ENCODE measurements at regions not wholly inside any gene's neighbourhood (a gene's known extent, or its start where the extent isn't known, plus 50 kb on each side); places are given as distances from the start of the nearest gene placed in this dataset.

DNA sequence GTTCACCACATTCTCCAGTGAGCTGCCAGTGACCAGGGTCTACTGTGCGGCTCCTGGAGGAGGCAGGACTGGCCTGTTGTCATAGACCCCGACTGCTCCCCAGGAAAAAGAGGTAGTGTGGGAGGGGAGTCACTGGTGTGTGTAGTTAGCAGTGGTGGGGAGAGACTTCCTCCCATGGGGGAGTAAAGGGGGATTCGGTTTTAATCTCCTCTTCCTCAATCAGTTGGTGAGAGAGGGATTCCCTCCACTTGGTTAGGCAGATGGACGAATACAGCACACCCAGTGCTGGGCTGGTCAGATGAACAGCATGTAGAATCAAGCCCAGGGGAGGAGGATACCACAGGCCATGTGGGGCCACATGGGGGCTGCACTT is 207.6 kb upstream of the S1PR3 start:
- Histone ChIP-seq H3K9me3 (ENCODE audit: control insufficient read depth, insufficient read depth, low read depth, low read length) (no peaks in the 10 kb centered on the region), H3K4me1 (ENCODE audit: control insufficient read depth, insufficient read depth, low read length) (no peaks in the 10 kb centered on the region), H3K27ac (ENCODE audit: low read length) (no peak overlapping the region), H3K4me3 (ENCODE audit: low read depth in 2 of 2, low read length in 2 of 2) (no peak overlapping the region), H3K36me3 (ENCODE audit: control insufficient read depth, insufficient read depth, low read length) (no peaks in the 10 kb centered on the region), H3K27me3 (ENCODE audit: control insufficient read depth, insufficient read depth, low read length) (no peaks in the 10 kb centered on the region)
- POLR2A ChIA-PET, result no interaction called here
- intact Hi-C loops (cut with micrococcal nuclease; ENCODE audit: unreplicated experiment) (no loop called here), in situ Hi-C loops (cut with HindIII; ENCODE audit: low pct_unique_long_range_greater_than_20kb, low sequenced_read_pairs) (no loop called here)
- BruUV-seq (replicated peaks), result no TSS peak
- ATAC-seq, result no peak
- TF ChIP-seq, protein P1, sequence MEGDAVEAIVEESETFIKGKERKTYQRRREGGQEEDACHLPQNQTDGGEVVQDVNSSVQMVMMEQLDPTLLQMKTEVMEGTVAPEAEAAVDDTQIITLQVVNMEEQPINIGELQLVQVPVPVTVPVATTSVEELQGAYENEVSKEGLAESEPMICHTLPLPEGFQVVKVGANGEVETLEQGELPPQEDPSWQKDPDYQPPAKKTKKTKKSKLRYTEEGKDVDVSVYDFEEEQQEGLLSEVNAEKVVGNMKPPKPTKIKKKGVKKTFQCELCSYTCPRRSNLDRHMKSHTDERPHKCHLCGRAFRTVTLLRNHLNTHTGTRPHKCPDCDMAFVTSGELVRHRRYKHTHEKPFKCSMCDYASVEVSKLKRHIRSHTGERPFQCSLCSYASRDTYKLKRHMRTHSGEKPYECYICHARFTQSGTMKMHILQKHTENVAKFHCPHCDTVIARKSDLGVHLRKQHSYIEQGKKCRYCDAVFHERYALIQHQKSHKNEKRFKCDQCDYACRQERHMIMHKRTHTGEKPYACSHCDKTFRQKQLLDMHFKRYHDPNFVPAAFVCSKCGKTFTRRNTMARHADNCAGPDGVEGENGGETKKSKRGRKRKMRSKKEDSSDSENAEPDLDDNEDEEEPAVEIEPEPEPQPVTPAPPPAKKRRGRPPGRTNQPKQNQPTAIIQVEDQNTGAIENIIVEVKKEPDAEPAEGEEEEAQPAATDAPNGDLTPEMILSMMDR (IDR thresholded peaks at IDR 0.05), result no peak
- TF ChIP-seq TCF7L2 (IDR thresholded peaks at IDR 0.05; ENCODE audit: low read depth, low read length), result no peak
- no peak for TF ChIP-seq POLR2AphosphoS5 (IDR thresholded peaks at IDR 0.05; ENCODE audit: low read depth, low read length)
- CTCF ChIA-PET, result no interaction called here
- no peak for DNase-seq (ENCODE audit: low read depth, low spot score)

DNA sequence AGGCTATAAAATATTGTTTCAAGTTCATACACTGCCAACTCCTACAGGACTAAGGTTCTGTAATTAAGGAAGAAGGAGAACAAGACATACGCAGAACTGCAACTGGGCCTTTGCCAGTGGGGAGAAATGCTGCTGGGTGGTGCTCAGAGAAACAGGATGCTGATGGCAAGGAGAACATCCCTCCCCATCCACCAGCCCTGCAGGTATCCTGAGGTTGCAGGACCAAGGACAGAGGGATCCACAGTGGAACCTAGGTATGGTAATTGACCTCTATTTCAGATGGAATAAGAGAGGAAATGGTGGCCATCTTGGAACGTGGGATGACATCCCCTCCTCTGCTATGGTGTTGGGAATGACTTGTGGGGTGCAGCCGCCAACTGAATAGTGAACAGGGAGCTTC is 206.3 kb upstream of the S1PR3 start:
- no peak overlapping the region for H3K27ac ChIP-seq (ENCODE audit: low read length)
- TF ChIP-seq TCF7L2 (IDR thresholded peaks at IDR 0.05; ENCODE audit: low read depth, low read length) (no peak), SIN3A (IDR thresholded peaks at IDR 0.05; ENCODE audit: borderline replicate concordance, insufficient read depth, low read depth, low read length) (no peak), POLR2AphosphoS5 (IDR thresholded peaks at IDR 0.05; ENCODE audit: low read depth, low read length) (no peak)
- TF ChIP-seq, protein P1 (IDR thresholded peaks at IDR 0.05), result no peak
- TF ChIP-seq, protein P2, sequence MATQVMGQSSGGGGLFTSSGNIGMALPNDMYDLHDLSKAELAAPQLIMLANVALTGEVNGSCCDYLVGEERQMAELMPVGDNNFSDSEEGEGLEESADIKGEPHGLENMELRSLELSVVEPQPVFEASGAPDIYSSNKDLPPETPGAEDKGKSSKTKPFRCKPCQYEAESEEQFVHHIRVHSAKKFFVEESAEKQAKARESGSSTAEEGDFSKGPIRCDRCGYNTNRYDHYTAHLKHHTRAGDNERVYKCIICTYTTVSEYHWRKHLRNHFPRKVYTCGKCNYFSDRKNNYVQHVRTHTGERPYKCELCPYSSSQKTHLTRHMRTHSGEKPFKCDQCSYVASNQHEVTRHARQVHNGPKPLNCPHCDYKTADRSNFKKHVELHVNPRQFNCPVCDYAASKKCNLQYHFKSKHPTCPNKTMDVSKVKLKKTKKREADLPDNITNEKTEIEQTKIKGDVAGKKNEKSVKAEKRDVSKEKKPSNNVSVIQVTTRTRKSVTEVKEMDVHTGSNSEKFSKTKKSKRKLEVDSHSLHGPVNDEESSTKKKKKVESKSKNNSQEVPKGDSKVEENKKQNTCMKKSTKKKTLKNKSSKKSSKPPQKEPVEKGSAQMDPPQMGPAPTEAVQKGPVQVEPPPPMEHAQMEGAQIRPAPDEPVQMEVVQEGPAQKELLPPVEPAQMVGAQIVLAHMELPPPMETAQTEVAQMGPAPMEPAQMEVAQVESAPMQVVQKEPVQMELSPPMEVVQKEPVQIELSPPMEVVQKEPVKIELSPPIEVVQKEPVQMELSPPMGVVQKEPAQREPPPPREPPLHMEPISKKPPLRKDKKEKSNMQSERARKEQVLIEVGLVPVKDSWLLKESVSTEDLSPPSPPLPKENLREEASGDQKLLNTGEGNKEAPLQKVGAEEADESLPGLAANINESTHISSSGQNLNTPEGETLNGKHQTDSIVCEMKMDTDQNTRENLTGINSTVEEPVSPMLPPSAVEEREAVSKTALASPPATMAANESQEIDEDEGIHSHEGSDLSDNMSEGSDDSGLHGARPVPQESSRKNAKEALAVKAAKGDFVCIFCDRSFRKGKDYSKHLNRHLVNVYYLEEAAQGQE (IDR thresholded peaks at IDR 0.05; ENCODE audit: insufficient read depth in 1 of 2, low read depth in 2 of 2, low read length in 1 of 2), result no peak
- H3K4me3 ChIP-seq (ENCODE audit: low read depth in 2 of 2, low read length in 2 of 2), result no peak overlapping the region
- BruUV-seq (replicated peaks), result no TSS peak
- intact Hi-C loops (cut with micrococcal nuclease; ENCODE audit: unreplicated experiment) (no loop called here), in situ Hi-C loops (cut with HindIII; ENCODE audit: low pct_unique_long_range_greater_than_20kb, low sequenced_read_pairs) (no loop called here)
- ATAC-seq (no peak), DNase-seq (ENCODE audit: low read depth, low spot score) (no peak)
- CTCF ChIA-PET, result no interaction called here
- H3K36me3 ChIP-seq (ENCODE audit: control insufficient read depth, insufficient read depth, low read length), result no peaks in the 10 kb centered on the region
- no peaks in the 10 kb centered on the region for H3K9me3 ChIP-seq (ENCODE audit: control insufficient read depth, insufficient read depth, low read depth, low read length)
- H3K4me1 ChIP-seq (ENCODE audit: control insufficient read depth, insufficient read depth, low read length), result no peaks in the 10 kb centered on the region
- H3K27me3 ChIP-seq (ENCODE audit: control insufficient read depth, insufficient read depth, low read length), result no peaks in the 10 kb centered on the region
- POLR2A ChIA-PET, result no interaction called here
